GM21367 (cell line): ENCODE measurements at regions not wholly inside any gene's neighbourhood (a gene's known extent, or its start where the extent isn't known, plus 50 kb on each side); places are given as distances from the start of the nearest gene placed in this dataset.
"Not testable (repeated sequence)": the region's sequence is repeated elsewhere in the genome, so short reads cannot be mapped to it uniquely, and the experiment has no call there.

Experiments used
- ATAC-seq: cut with Tn5 transposase; IDR thresholded peaks from one replicate; pipeline ENCODE4 v1.9.1; 2021; ENCODE audit not compliant: unreplicated experiment

GRCh38 chr10:58068809-58069208 lies 198.9 kb downstream of the IPMK start:
- no peak for ATAC-seq

GRCh38 chr10:58066979-58067378 lies 200.7 kb downstream of the IPMK start:
- no peak for ATAC-seq

DNA sequence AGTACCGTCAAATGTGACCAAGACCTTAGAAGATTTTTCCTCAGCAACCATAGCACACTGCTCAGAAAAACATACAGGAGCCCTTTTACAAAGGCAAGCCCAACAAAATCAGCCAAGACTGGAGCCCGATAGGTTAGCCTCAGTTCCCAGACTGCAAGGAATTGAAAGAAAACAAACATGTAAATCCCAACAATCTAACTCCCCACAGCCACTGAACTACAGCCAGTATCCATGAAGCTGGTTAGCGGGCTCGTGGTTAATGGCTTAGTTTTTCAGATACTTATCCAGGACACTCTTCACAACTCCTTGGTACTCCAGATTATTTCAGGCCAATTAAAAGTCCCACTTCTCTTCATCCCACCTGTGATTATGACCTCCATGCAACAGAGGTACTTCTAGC lies 201.6 kb downstream of the IPMK start:
- no peak for ATAC-seq

DNA sequence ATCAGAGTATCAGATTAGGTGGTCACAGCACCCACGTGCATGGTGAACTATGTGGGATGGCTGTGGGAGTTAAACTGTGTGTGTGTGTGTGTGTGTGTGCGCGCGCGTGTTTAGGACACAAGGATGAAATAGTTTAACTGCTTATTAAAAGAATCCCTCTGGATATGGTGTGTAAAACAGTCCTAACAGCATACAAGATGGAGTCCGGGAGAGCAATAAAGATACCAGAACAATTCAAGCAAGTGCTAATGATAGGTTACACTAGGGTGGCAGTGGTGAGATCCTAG lies 202.2 kb downstream of the IPMK start:
- ATAC-seq, result no peak

DNA sequence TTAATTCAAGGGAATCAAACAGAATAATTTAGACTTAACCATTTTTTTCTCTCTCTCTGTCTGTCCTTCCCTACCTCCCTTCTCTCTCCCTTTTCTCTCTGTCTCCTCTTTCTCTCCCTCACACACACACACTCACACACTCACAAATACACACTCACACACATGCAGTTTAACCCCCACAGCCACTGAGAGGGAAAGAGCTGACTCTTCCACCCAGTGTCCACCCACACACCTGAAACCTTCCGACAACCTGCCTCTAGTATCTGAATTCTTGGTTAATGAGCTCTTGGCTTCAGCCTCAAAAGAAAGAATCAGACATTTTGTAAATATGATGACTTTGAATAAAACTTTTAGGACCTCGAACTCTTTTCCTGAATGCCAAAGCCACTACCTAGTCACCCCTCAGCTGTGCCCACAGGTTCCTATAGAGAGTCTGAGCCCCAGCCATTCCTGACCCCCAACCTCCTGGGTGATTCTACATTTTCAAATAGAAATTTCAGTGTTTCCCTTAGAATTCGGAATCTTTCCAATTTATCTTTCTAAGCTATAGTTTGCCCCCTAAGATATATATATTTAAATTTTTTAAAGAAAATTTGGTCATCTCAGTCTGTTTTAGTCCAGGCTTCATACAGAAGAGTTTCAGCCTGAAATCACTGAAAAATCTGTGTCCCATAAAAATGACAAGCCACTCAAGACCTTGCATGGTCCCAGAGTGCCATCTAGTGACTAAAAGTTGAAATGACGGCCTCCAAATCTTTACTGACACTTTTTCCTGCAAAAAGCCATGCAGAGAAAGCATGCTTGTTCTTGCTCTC lies 202.8 kb downstream of the IPMK start:
- no peak for ATAC-seq

DNA sequence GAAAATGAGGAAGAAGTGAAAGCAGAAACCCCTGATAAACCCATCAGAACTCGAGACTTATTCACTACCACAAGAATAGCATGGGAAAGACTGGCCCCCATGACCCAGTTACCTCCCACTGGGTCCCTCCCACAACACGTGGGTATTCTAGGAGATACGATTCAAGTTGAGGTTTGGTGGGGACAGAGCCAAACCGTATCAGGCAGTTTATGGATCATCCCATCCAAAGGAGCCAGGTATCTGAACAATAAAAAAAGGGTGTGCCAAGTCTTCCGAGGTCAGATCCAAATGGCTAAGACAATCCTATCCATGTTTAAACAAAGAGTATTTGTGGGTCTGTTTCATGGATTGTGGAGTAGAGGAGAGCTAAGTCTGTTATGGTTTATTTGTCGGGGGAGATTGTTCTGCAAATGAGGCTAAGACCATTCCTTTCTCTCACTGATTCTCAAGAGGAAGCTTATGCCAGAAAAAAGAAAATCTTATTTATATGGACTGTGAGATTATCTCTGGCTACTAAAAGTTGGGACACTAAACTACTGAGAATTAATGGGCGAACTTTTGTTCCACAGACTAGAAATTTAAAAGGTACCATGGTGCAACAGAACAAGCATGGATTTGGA lies 203.7 kb downstream of the IPMK start:
- no peak for ATAC-seq

- ATAC-seq, result not testable (repeated sequence)
Observed at GRCh38 chr10:58058683-58059082, 209.0 kb downstream of the IPMK start.

GRCh38 chr10:58054881-58055280 lies 212.8 kb downstream of the IPMK start:
- no peak for ATAC-seq

DNA sequence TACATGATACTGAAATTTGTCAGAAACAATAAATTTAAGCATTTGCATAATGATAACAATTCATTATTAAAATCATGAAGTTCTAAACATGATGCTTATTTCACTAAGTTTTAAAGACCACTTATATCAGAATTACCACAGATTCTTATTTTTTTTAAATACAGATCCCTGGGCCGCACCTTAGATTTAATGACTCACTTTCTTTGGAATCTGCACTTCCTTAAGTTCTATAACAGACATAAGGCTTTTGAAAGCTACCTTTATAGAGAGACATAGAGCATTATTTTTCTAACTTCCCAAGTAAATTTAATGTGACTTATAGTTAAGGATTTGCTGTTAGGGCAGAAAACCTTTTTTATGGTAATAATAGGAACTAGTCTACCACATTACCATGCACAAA lies 214.9 kb downstream of the IPMK start:
- no peak for ATAC-seq

DNA sequence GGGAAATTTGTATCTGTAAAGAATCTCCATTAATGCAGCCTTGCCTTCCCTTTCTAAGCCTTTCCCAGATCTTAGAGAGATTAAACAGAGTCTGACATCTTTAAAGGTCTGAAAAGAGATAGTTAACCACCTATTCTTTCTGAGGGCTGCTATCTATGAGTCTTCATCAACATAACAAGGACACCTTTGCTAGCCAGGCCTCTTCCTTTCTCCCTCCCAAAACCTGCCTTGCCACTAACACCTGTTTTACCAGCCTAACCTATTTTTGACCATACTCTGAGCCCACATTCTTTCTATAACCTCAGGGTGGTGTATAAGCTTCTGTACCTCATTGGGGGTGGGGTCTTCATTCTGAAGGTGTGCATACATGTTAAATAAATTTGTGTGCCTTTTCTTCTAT lies 217.1 kb downstream of the IPMK start:
- no peak for ATAC-seq

- ATAC-seq, result no peak
Observed at GRCh38 chr10:58048936-58049335, 218.8 kb downstream of the IPMK start.

- no peak for ATAC-seq
Observed at GRCh38 chr10:58044072-58044471, 223.6 kb downstream of the IPMK start.

DNA sequence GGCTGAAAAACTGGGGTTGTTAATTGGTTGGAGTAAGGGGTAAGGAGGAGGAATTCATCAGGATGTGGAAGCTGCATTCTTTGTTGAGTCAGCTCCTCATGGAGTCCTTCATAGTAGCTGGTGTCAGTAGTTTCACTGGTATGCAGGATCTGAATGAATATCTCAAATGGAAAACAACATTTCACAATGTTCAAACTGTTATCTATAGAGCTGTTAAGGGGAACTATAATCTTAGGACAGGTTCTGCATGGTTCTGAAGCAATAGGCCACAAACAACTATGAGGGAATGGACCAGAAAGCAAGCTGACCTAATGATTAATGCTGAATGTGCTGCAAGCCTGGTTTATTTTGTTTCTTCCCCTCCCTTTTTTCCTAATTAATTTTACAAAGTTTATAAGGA lies 225.8 kb downstream of the IPMK start:
- ATAC-seq, result no peak

- no peak for ATAC-seq
Observed at GRCh38 chr10:58030208-58030607, 237.5 kb downstream of the IPMK start.

- no peak for ATAC-seq
Observed at GRCh38 chr10:58028597-58029366, 238.9 kb downstream of the IPMK start.

DNA sequence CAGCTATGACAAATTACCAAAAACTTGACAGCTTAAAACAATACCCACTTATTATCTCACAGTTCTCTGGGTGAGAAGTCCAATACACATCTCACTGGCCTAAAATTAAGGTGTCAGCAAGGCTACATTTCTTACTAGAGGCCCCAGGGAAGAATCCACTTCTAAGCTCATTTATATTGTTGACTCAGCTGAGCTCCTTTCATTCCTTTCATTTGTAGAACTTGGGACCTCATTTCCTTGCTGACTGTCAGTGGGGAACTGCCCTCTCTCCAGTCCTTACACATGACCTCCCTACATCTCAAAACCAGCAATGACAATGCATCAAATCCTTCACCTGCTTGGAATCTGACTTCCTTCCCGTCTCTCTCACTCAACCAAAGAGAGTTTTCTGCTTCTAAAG lies 240.3 kb downstream of the IPMK start:
- no peak for ATAC-seq

GRCh38 chr10:58026036-58026435 lies 241.7 kb downstream of the IPMK start:
- ATAC-seq, result no peak

DNA sequence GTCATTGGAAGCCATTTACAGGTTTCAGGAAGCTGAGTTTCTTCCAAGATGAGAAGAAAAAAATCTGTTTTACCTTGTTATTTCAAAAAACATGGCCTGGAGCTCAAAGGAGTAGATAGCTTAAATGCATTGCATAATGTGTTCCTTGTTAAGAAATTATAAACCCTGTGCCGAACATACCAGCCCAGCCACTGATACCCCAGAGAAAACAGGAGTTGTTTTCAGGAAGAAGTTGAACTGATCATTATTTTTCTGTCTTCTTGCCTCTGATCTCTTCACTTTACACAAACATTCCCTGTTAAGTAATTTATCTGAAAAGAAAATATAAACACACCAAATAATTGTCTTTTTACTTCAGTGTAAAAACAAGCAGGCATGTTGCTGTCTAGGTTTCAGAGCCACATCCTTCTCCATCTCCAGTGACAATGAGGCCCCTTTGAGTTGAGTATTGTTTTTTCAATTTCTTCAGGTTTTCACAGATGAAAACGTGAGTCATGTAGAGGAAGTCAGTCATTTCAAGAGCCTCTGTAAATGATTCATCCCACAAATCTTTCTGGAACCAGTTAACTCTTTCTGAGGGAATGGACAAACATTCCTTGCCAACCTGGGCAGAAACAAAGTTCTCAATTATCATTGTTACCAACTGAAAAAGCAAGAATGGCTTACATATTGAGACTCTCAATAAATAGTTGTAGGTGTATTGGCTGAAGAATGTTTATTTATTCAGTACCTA lies 244.2 kb downstream of the IPMK start:
- no peak for ATAC-seq

GRCh38 chr10:58019863-58020537 lies 247.7 kb downstream of the IPMK start:
- no peak for ATAC-seq

GRCh38 chr10:58017719-58018367 lies 249.9 kb downstream of the IPMK start:
- no peak for ATAC-seq
